Fibroblast of peridontal ligament (primary cell): ENCODE measurements at regions not wholly inside any gene's neighbourhood (a gene's known extent, or its start where the extent isn't known, plus 50 kb on each side); places are given as distances from the start of the nearest gene placed in this dataset.
"Not testable (repeated sequence)": the region's sequence is repeated elsewhere in the genome, so short reads cannot be mapped to it uniquely, and the experiment has no call there.

Experiments
- DNase-seq: peaks from one replicate; pipeline ENCODE4 v3.0.0-alpha.2; 2010; ENCODE audit errors: extremely low read depth

DNA sequence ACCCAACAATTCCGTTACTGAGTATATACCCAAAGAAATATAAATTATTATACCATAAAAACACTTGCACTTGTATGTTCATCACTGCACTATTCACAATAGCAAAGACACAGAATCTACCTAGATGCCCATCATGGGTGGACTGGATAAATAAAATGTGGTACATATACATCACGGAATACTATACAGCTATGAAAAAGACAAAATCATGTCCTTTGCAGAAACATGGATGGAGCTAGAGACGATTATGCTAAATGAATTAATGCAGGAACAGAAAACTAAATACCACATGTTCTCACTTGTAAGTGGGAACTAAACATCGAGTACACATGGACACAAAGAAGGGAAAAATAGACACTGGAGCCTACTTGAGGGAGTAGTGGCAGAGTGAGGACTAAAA, 185.3 kb downstream of the PYDC2 start:
- DNase-seq: no peak

DNA sequence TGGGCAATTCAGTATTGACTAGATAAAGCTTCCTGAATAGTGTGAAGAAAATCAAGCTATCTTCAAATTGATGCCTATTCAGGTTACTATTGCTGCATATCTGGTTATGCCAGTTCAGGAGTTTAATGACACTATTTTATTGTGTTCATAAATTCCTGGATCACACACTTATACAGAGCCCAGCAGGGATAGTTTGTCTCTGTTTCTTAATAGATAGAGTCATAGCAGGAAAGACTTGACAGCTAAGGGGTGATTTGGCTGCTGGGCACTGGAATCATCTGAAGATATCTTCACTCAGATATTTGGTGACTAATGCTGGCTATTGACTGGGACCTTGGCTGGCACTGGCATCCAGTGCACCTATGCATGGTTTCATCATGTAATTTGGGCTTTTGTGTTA, 187.8 kb downstream of the PYDC2 start:
- DNase-seq: no peak

DNA sequence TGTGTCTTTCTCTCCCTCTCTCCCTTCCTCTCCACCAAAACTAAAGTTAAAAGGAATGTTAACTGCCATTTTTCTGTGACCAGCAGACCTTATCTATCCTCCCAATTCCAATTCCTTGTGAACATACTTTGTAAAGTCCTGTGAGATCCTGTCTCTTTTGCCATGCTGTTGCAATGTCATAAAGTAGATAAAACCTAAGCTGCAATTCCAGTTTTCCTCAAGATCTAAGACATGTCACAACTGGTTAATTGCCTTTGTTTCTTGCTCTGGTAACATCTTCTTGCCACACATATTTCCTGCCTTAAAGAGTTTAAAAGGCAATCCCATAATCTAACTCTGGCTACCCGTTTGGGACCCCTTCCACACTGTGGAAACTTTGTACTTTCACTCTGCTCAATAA, 188.7 kb downstream of the PYDC2 start:
- DNase-seq: no peak

DNA sequence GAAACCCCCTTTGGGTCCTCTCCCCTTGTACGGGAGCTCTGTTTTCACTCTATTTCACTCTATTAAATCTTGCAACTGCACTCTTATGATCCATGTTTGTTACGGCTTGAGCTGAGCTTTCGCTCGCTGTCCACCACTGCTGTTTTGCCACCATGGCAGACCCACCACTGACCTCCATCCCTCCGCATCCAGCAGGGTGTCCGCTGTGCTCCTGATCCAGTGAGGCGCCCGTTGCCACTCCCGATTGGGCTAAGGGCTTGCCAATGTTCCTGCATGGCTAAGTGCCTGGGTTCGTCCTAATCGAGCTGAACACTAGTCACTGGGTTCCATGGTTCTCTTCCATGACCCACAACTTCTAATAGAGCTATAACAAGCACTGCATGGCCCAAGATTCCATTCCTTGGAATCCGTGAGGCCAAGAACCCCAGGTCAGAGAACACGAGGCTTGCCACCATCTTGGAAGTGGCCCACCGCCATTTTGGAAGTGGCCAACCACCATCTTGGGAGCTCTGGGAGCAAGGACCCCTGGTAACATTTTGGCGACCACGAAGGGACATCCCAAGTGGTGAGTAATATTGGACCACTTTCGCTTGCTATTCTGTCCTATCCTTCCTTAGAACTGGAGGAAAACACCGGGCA, 197.9 kb downstream of the PYDC2 start:
- not testable (repeated sequence) for DNase-seq

DNA sequence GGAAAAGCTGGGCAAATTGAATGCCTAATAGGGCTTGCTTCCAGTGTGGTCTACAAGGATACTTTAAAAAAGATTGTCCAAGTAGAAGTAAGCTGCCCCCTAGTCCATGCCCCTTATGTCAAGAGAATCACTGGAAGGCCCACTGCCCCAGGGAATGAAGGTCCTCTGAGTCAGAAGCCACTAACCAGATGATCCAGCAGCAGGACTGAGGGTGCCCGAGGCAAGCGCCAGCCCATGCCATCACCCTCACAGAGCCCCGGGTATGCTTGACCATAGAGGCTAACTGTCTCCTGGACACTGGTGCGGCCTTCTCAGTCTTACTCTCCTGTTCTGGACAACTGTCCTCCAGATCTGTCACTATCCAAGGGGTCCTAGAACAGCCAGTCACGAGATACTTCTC, 201.2 kb downstream of the PYDC2 start:
- not testable (repeated sequence) for DNase-seq

DNA sequence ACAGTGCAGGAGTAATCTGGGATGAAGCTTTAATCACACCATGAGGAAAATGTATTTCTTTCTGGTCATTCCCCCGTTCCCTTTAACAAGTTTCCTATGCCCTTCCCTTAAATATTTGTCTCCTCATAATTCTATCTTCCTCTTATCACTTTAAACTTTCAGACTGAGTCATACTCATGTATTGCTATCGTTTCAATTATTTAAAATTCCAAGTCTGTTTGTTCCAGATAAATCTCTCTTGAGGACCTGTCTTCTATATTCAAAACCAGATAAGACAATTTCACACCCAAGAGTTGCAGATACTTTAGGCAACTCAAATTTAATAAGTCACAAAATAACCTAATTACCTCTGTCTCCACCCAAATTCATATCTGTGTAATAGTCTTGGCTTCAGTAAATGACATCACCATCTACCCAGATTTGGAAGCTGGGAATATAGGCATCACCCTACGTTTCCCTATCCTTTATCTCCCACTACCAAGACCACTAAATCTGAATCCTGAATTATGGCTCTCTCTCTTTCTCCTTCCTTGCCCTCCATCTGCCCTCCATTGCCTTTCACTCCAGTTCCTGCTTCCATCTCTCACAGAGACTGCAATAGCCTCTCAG, 220.1 kb downstream of the PYDC2 start:
- no peak for DNase-seq

DNA sequence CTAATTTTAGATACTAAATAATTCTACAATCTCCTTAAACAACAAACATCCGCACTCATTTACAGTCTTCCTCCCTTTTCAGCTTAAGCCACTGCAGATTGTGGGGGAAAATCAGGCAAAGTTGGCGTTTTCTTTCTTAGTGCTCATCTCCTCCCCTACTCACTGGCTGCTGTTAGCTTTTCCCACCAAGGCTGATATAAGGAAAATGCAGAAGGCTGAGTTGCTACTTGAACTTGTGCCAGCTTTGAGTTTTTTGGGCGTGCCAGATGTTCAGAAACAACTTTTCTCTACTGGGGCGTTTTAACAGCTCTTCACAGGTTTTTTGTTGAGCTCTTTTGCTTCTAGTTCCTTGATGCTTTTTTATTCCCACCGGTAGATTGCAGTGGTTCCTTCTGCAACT, 222.0 kb downstream of the PYDC2 start:
- DNase-seq: no peak

DNA sequence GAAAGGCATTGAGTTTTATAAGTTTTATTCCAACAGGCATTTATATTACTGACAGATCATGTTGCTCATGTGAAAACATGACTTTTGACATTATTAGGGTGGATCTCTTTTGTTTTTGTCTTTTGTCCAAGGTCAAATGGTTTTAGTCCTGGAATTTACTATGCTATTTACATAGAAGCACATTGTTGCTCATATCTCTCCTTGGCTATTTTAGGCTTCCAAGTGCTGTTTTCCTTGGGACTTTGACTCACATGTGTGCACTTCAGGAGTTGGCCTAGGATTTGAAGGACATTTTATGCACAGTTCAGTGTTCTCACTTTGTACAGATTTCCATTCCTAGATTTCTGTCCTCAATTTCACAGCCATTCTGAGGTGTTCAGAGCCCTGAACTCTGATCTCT, 225.7 kb downstream of the PYDC2 start:
- no peak for DNase-seq

DNA sequence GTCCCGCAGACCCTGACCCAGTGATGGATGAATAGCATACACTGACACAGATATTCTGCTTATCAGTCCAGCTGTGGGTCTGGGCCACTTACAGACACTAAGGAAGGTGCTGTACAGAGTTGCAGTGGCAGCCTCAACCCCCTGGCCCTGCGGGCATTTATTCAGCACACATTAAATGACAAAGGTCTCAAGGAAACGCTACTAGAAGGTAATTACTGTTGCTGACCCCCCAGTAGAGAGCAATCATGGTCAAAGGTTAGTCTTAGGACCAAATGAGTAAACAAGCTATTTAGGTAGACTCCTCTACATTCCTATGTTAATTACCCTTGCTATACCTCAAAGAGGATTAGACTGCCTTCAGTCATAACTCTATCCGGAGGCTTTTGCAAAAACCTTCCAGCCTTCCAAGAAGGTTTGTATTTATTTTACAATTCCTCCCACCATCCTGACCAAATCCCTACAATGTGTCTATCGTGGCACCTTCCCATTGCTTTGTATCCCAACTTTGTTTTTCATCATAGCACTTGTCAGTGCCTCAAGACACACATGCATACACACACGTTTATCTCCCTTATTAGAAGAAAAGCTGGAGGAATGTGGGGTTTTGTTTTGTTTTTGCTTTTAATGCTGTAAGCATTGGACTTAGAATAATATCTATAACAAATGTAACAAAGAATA, 227.9 kb downstream of the PYDC2 start:
- no peak for DNase-seq

DNA sequence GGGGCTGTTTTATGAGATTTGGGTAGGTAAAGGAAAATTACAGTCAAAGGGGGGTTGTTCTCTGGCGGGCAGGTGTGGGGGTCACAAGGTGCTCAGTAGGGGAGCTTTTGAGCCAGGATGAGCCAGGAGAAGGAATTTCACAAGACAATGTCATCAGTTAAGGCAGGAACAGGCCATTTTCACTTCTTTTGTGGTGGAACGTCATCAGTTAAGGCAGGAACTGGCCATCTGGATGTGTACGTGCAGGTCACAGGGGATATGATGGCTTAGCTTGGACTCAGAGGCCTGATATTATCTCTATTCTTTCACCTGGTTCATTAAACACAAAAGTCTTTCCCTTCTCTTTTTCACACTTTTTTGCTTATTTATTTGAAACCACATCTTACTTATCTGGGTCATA, 230.2 kb downstream of the PYDC2 start:
- DNase-seq: not testable (repeated sequence)

DNA sequence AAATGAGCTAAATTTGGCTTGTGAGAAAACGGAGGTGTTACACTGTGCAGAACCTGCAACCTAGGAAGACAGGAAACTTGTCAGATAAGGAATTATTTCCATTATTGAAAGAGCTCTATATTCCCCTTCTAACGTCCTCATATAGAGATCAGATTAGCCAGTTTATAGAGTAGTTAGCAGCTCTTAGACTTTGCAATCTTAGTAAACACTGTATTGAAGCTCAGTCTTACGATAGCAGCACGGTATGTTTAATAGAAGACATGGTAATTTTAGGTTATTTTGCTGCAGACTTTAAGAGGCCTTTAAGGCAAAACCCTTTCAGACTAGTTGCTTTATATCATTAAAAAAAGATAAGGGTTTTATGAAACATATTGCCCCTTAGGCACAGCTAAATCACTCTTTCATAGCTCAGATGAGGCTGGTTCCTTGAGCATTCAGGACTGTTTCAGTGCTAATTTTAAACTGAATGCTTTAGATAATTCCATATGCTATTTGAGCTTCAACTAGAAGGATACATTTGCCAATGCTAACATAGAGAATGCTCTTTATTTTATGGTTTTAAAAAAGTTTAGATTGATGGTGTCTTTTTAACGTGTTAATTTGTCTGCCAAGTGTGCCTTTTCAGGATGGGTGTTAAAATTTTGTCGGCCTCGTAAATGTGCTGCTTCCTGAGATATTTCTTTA, 234.3 kb downstream of the PYDC2 start:
- DNase-seq: no peak

DNA sequence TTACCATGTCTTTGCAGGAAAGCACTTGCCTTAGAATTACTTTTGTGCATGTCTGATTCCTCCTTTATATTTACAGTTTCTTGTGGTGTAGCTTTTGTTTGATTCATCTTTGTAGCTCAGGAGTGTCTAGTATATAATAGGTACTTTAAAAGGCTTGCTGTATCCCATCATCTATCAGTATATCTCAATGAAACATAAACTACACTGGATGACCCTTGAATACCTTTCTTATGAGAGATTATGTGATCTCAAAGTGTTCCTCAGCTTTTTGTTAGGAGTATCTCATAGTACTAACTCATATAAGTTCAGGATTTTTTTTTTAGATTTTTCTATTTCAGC, 234.8 kb downstream of the PYDC2 start:
- DNase-seq: no peak

DNA sequence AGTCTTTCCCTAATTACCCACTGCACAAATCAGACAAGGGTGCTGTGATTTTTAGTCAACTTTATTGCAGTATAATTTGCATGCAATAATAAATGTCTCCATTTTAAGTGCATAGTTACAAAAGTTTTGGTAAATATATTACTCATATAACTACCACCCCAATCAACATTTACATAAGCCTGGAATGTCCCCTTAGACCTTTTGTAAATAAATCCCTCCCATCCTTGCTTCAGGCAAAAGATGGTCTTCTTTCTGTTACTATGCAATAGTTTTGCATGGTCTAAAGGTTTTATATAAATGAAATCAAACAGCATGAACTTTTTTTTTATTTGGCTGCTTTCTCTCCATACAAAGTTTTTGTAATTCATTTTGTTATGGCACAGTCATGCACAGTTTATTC, 235.4 kb downstream of the PYDC2 start:
- no peak for DNase-seq

DNA sequence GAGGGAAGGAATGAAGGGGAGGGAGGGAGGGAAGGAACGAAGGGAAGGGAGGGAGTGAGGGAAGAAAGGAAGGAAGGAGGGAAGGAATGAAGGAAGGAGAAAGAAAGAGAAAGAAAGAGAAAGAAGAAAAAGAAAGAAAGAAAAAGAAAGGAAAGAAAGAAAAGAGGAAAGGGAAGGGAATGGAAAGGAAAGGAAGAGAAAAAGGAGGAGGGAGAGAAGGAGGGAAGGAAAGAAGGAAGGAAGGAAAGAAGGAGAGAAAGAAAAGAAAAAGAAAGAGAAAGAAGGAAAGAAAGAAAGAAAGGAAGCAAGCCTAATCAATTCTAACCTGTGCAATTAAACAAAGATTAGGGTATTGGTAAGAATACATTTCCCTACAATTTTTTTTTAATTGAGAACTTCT, 238.6 kb downstream of the PYDC2 start:
- no peak for DNase-seq

DNA sequence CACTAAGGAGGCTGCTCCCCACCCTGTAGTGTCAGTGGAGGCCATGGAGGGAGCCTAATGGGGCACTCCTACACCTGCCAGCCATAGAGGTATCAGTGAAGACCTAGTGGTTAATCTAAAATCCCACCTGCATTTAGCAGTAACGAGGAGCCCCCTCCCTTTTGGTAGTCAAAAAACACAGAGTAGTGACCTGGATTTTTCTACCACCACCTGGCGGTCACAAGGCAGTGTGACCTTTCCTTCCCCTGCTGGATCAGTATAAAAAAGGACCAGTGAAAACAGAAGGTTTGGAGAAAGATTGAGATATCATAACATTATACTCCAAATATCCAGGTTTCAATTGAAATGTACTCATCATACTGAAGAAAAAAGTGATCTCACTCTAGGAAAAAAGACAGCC, 241.2 kb downstream of the PYDC2 start:
- DNase-seq: no peak

DNA sequence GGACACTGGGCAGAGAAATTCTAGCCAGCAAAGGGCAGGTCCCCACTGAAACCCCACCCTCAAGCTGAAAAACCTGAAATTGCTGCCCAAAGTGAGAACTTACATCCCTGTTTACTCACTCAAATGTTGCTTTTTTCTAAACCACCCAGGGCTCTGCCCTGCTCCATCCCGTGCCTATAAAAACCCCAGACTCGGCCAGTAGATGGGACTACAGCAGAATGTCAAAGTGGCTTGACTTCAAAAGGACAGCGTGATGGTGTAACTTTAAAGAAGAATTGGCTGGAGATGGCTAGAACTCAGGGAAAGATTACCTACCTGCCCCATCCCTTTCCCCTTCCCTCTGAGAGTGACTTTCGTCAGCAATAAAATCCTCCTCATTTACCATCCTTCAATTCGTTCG, 246.9 kb downstream of the PYDC2 start:
- no peak for DNase-seq

DNA sequence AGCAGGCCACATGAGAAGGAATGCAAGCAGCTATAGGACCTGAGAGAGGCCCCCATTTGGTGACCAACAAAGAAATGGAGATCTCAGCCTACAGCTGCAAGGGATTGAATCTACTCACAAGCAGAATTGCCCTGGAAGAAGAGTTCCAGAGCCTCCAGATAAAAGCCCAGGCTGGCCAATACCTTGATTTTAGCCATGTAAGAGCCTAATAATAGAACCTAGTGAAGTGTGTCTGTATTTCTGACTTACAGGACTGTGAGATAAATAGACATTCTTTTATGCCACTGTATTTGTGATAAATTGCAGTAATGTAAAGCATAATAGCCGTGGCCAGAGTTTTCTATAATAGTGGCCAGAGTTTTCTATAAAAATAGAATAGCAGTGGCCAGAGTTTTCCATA, 254.6 kb downstream of the PYDC2 start:
- DNase-seq: no peak

DNA sequence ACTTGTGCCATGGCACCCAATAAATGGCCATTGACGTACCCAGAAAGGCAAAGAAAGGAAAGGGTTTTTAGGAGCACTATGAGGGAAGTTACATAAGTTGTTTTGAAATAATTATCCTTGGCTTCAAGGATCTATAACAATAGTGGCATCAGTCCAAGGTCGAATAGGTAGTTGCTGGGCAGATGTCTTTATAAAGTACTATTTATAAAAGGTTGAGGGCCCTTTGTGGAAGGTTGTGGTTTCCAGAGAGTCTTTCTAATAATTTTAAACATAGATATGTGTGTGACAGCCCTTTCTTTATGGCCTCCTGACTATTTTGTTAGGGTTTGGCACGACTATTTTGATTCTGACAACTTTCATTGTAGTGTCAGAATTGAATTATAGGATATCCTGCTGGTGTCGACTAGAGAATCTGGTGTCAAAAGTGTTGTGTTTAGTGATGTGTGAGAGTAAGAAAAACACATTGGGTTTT, 260.5 kb downstream of the PYDC2 start:
- DNase-seq: no peak

DNA sequence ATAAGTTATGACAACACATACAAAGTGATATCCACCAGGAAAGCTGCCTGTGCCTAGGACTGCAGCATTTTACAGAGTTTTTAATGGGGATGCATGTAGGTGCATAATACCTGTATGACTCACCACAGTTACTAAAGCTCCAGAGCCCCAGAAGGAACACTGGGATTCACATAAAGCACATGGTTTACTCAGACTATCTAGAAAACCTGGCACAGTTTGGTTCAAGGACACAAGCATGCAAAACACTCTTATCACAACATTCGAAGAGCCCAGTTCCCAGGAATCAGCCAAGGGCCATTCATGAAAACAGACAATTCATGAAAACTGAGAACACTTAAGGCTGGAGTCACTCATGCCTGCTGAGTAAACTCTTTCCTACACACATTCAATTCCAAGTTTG, 261.0 kb downstream of the PYDC2 start:
- no peak for DNase-seq

DNA sequence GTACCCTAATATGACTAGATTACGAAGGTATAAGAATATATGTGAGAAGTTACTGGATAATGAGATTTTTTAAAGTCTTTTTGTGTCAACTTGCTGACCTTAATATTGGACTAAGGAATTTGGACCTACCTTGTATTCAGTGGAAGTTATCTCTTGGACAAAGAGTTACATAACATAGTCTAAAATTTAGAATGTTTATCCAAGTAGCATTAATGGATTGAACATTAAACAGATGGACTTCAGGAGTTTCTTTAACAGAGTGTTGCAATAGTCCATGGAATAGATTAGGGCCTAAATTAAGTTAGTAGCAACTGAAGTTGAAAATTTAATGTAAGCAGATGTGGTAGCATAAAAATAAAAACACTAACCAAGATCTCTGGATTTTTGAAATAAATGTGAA, 266.4 kb downstream of the PYDC2 start:
- DNase-seq: no peak

DNA sequence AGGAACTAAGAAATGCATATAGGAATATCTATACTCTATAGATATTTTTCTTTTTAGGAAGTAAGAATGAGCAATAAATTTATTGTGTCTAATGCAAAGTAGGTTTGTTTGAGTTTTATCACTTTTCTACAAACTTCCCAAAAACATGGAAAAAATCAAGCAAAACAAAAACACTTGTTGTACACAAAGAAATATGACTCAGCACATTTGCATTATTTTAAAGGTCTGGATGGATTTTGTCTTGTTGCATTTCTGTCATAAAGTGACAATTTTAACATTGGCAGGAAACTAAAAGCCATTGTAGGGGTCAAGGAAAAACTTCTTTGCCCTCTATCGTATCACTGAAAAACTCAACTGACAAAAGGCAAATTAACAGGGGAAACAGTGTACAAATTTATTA, 267.2 kb downstream of the PYDC2 start:
- no peak for DNase-seq

DNA sequence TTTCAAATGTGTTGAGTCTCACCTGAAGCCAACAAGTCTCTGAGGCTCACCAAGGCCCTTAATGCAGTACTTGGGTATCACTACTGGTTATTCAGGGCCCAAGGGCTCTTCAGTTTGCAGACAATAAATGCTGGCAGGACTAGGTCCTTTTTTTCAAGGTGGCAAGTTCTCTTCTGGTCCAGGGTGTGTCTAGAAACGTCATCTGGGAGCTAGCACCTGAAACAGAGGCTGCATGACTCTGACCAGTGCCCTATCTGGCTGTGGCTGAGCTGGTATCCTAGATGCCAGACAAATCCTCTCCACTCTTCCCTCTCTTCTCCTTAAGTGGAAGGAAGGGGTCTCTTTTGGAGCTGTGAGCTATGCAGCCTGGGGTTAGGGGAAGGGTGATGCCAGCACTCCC, 276.8 kb downstream of the PYDC2 start:
- no peak for DNase-seq

DNA sequence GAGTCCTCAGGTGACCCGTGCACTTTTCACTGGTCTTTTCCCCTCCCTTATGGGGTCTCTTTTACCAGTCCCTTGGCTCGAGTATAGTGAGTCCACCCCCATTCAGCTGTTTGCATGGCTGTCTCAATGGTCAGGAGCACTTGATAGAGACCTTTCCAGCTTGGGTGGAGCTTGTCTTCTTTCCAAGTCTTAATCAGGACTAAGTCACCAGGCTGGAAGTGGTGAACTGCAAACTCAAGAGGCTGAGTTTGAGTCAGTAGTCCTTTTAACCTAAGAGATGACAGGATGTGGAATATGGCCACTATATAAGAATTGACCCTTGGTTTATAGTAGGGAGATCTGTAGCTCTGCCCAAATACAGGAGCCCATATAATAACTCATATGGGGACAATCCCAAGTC, 279.7 kb downstream of the PYDC2 start:
- DNase-seq: no peak
